MM.1S (cell line): ENCODE measurements at regions not wholly inside any gene's neighbourhood (a gene's known extent, or its start where the extent isn't known, plus 50 kb on each side); places are given as distances from the start of the nearest gene placed in this dataset.

Experiments
- EZH2 ChIP-seq: fragments of 300-600 bp; sonication (generic); optimal IDR thresholded peaks from 2 replicates; pipeline ENCODE3; 2017; ENCODE audit warnings: low read depth, mild to moderate bottlenecking, antibody characterized with exemption, low read length, mixed read lengths
- EZH2phosphoT487 ChIP-seq: fragments of 300-600 bp; sonication (generic); IDR thresholded peaks from 2 replicates; pipeline ENCODE4 v1.6.1; 2018; ENCODE audit warnings: antibody characterized with exemption, low read length
- TF ChIP-seq, protein P1 (sequence below): fragments of 300-600 bp; sonication (generic); IDR thresholded peaks from 2 replicates; pipeline ENCODE4 v1.5.1; 2016; ENCODE audit warnings: antibody characterized with exemption, low read length, mixed read lengths

DNA sequence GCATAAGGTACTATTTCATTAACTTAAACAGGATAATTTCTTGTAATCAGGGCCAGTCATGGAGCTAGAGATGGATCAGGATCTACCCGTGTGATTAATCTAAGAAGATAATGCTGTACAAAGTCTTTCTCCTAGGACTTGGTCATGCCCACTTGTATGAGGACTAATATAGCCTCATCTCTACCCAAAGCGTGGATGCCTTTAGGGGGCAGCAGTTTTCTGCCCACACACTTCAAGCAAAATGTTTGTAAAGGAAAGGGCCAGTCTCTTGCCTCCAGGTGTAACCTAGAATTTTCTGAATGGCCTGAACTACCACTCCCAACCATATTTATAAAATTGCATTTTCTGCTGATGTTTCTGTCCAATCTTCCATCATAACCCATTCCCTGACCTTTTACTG lies 764.0 kb upstream of the IGFBP3 start:
- TF ChIP-seq, protein P1, sequence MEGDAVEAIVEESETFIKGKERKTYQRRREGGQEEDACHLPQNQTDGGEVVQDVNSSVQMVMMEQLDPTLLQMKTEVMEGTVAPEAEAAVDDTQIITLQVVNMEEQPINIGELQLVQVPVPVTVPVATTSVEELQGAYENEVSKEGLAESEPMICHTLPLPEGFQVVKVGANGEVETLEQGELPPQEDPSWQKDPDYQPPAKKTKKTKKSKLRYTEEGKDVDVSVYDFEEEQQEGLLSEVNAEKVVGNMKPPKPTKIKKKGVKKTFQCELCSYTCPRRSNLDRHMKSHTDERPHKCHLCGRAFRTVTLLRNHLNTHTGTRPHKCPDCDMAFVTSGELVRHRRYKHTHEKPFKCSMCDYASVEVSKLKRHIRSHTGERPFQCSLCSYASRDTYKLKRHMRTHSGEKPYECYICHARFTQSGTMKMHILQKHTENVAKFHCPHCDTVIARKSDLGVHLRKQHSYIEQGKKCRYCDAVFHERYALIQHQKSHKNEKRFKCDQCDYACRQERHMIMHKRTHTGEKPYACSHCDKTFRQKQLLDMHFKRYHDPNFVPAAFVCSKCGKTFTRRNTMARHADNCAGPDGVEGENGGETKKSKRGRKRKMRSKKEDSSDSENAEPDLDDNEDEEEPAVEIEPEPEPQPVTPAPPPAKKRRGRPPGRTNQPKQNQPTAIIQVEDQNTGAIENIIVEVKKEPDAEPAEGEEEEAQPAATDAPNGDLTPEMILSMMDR = no peak
- TF ChIP-seq EZH2phosphoT487 = no peak
- TF ChIP-seq EZH2 = no peak
